HG03460 (cell line): ENCODE measurements at regions not wholly inside any gene's neighbourhood (a gene's known extent, or its start where the extent isn't known, plus 50 kb on each side); places are given as distances from the start of the nearest gene placed in this dataset.

ENCODE experiments used
- ATAC-seq: cut with Tn5 transposase; IDR thresholded peaks from one replicate; pipeline ENCODE4 v1.9.1; 2021; ENCODE audit not compliant: unreplicated experiment

DNA sequence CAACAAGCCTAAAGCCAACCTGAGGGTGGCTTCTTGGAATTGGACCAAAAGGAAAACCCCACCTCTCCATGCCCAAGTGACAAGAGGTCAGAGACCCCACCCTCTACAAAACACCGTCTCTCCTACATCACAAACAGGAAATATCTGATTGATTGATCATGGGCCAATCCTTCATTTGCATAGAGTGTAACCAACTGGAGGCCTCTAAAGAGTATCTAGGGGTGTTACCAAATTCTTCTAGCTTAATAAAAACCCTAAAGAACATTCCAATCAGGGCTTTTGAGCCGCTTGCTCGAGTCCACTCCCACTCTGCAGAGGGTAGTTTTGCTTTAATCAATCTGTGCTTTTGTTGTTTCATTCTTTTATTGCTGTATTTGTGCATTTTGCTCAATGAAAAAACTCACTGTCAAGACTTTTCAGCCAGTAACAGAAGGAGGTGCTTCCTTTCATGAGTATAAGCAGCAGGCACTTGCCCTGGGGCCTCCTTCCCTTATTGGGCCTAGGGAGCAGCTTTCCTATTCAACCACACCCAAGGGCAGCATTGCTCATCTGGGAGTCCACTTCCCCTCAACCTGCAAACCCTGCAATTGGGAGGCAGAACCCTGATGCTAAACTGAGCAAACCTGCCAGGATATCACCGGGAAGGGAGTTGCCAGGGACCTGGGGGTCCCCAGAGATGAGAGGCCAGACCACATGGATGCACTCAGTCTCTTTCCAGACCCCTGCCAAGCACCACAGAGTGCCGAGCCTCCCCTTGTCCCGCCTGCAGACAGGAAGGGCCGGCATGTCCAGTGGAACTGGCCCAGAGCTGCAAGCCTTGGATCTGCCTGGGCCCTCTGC, 154.3 kb upstream of the VSTM2B start:
- no peak for ATAC-seq

- ATAC-seq: no peak
Observed at GRCh38 chr19:29372091-29372415, 153.7 kb upstream of the VSTM2B start.

- ATAC-seq: no peak
Observed at GRCh38 chr19:29372461-29372860, 153.3 kb upstream of the VSTM2B start.

GRCh38 chr19:29372921-29373797, 152.6 kb upstream of the VSTM2B start:
- no peak for ATAC-seq

- ATAC-seq: no peak
Observed at GRCh38 chr19:29375429-29376119, 150.2 kb upstream of the VSTM2B start.

GRCh38 chr19:29376855-29377354, 148.9 kb upstream of the VSTM2B start:
- ATAC-seq: no peak

GRCh38 chr19:29378126-29378525, 147.7 kb upstream of the VSTM2B start:
- no peak for ATAC-seq

DNA sequence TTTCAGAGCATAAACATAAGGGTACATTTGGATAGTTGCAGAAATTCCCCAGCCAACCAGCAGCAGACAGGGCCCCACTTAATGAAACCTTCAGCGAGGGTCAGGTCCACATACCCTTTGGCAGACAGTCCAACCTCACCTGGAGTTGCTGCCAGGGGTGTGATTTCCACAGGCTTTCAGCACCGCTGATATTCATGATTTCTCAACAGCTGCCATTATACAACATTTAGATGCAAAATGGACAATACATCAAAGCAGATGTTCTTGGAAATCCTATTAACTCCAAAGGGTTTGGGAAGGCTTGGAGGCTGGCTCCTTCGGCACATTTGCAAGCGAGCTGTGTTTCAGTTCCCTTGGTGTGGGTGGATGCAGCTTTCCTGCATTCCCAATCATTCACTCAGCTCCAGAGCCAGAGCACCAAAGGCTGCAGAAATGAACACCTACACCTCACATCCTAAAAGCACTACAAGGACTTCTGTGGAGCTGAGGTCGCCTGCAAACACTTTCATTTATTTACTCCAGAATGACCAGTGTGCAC, 147.2 kb upstream of the VSTM2B start:
- ATAC-seq: no peak

DNA sequence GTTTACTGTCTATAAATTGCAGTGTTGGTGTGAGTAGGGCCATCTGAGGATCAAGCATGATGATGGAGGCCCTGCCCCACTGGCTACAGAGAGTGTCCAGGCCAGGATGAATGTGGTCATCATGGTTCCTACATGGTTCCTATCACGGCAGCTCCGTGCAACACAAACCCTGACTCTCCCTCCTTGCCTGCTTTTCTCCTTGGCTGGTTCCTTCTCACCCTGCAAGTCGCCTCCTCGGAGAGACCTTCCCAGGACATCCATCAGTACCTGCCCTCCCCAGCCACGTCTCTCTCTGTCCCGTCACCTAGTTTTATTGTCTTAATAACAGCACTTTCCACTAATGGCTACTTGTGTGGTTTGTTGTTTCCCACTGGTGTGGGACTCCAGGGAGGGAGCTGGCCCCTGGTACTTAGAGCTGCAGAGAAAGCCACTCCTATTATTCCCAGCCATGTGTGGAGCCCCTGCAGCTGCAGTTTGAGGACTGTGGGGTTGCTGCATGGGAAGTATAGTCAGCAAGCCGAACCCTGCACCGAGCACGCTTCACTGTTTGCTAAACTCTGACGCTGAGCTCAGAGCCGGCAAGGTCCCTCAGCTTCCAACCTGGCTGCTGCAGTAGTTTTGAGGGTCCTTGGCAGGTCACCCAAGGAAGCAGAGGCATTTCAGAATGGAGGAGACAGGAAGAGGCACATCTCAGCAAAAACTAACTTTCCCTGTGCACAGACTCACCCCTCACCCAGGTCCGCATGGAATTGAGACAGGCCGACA, 146.4 kb upstream of the VSTM2B start:
- ATAC-seq: no peak

- ATAC-seq: no peak
Observed at GRCh38 chr19:29380581-29380980, 145.2 kb upstream of the VSTM2B start.

DNA sequence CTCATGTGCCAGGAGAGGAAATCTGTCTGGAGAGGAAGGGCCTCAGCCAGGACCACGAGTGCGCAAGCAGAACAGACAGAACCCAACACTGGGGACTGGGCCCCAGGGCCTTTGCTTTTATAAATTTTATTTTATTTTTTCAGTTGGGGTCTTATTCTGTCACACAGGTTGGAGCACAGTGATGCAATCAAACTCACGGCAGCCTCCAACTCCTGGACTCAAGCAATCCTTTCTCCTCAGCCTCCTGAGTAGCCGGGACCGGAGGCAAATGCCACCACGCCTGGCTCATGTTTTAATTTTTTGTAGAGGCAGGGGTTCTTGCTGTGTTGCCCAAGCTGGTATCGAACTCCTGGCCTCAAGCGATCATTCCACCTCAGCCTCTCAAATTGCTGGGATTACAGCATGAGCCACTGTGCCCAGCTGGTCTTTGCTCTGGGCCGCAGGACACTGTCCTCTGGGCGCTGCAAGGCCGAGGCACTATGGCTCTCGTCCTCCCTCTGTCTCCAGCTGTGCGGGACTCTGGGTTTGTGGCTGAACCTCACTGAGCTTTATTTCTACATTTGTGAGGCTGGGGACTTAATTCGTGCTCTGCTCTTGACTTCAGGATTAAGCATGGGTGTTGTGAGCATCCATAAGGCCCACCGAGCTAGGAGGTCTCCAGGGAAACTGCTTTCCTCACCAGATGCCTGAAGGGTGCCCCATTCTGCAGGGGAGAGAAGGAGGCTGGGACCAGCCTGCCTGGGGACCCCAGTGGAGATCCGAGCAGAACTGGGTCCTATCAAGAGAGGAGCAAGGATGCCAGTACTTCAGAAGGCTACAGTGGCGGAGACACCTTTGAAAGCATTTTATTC, 144.2 kb upstream of the VSTM2B start:
- no peak for ATAC-seq

DNA sequence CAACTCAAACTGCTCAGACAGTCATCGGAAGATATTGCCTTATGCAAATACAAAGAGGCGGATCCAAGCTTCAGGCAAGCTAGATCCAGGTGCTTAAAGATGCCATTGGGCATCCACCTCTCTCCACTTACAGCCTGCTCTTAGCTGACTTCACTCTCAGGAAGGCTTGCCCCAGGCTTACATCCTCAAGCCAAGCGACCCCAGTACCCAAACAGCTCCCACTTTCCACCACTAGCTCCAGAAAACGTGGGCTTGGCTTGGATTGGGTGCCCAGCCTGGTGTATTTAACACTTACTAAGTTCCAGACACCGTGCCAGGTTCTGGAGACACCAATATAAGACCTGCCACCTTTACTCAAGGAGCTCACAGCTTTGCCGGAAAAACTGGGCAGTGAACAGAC, 142.1 kb upstream of the VSTM2B start:
- no peak for ATAC-seq

GRCh38 chr19:29384656-29385055, 141.1 kb upstream of the VSTM2B start:
- ATAC-seq: no peak

- ATAC-seq: no peak
Observed at GRCh38 chr19:29385191-29385795, 140.5 kb upstream of the VSTM2B start.

DNA sequence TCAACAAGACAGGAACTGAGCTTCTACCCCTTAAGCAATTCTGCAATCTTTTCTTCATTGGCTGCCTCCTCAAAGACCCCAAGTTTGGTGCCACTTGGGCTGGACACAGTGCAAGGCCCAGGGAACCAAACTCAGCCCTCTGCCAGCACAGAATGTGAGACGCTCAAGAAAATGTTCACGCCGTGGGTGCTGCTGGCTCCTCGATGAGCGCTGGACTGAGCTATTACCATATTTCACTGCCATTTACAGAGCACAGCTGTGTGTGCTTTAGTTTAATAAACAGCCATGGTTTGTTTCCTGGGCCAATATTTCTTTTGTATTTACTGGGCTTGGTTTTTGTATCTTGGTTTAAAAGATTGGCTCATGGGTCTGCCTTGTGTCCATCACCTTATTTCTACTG, 138.8 kb upstream of the VSTM2B start:
- no peak for ATAC-seq

DNA sequence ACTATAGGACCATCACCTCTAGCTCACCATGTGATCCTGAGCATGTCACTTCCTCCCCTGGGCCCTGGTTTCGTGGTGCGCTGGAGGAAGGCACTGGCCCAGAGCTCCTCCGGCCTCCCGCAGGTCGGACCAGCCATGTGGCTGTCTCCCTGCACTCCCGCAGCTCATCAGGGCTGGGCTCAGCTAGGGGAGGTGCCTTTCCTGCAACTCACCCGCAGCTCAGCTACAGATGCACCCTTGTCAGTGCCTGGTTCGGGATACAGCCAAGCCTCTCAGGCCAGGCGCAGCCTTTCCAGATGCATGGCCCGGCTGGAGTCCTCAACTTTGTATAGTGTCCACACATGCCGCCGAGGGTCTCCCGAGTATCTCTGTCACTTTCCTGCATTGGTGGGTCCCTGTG, 138.2 kb upstream of the VSTM2B start:
- no peak for ATAC-seq

DNA sequence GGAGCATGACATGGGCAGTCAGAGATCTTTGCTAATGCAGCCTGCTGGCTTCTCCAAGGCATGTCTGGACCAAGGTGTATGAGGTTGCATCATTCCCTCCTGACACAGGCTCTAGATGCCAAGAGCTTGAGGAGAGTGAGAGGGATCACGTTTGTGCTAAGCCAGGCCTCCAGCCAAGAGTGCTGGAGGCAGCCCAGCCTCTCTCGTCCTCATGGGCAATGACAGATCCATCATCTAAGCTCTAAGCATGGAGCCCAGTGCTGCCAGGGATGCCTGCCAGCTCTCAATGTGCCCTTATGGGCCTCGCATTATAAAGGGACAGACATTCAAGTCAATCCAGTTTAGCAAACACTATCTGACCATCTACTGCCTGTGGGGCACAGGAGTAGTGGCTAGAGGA, 136.3 kb upstream of the VSTM2B start:
- ATAC-seq: no peak

GRCh38 chr19:29390742-29391141, 135.1 kb upstream of the VSTM2B start:
- ATAC-seq: no peak

DNA sequence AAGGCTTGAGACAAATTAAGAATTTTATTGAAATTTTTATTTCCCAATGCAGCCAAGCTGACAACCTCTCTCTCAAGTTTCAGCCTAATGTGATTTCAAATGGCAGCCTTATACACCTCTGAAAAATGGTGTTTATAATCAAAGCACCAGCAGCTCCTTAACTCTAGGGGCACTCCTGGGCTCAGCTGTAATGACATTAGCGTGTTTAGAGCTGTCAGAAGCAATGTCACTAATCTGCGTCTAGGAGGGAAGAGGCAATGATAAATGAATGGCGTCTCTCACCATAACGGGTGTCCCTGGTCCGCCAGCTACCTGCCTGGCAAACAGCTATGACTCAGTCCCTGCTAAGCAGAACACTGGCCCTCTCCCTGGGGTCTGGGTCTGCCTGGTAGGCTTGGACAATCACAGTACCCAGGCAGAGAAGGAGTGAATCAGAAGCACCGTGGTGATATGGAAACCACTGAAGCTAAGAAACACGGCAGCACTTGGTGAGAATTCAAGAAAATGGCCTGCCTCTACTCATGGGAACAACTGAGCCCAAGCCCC, 131.8 kb upstream of the VSTM2B start:
- ATAC-seq: no peak
